GM23338 (cell line): ENCODE measurements at regions not wholly inside any gene's neighbourhood (a gene's known extent, or its start where the extent isn't known, plus 50 kb on each side); places are given as distances from the start of the nearest gene placed in this dataset.

Source experiments
- ETS1 ChIP-seq: IDR thresholded peaks from 2 replicates; pipeline ENCODE4 v1.6.1; 2016; ENCODE audit warnings: antibody characterized with exemption
- EZH2 ChIP-seq: fragments of 200-600 bp; sonication (generic); IDR thresholded peaks from one replicate; pipeline ENCODE4 v1.8.0; 2017; ENCODE audit warnings: antibody characterized with exemption, mild to moderate bottlenecking, low read depth; ENCODE audit not compliant: unreplicated experiment
- EZH2phosphoT487 ChIP-seq: fragments of 200-600 bp; sonication (generic); IDR thresholded peaks from one replicate; pipeline ENCODE4 v1.8.1; 2018; ENCODE audit warnings: antibody characterized with exemption; ENCODE audit not compliant: unreplicated experiment
- NANOG ChIP-seq: IDR thresholded peaks from 2 replicates; pipeline ENCODE4 v1.6.1; 2016; ENCODE audit warnings: antibody characterized with exemption, borderline replicate concordance
- ZNF114 ChIP-seq: fragments of 250-450 bp; sonication (Bioruptor Pico); IDR thresholded peaks from 2 replicates; pipeline ENCODE4 v1.5.0; 2020; ENCODE audit warnings: mild to moderate bottlenecking, moderate library complexity
- TF ChIP-seq, protein P1 (sequence below): fragments of 250-450 bp; sonication (Bioruptor Pico); IDR thresholded peaks from 2 replicates; pipeline ENCODE4 v1.5.0; 2020; ENCODE audit warnings: mild to moderate bottlenecking, moderate library complexity
- TF ChIP-seq, protein P2 (sequence below), 2 experiments: fragments of 200-600 bp in 1 of 2; sonication (generic) in 1 of 2; conservative IDR thresholded peaks; 2 replicates each; pipeline versions ENCODE4 v1.5.1 to v1.6.1; 2016 to 2017; ENCODE audit warnings: antibody characterized with exemption in 2 of 2, low read depth in 2 of 2, mild to moderate bottlenecking in 2 of 2, moderate library complexity in 1 of 2

GRCh38 chrX:74119016-74119910, 184.7 kb upstream of the ZCCHC13 start (continued):
- TF ChIP-seq, protein P1, sequence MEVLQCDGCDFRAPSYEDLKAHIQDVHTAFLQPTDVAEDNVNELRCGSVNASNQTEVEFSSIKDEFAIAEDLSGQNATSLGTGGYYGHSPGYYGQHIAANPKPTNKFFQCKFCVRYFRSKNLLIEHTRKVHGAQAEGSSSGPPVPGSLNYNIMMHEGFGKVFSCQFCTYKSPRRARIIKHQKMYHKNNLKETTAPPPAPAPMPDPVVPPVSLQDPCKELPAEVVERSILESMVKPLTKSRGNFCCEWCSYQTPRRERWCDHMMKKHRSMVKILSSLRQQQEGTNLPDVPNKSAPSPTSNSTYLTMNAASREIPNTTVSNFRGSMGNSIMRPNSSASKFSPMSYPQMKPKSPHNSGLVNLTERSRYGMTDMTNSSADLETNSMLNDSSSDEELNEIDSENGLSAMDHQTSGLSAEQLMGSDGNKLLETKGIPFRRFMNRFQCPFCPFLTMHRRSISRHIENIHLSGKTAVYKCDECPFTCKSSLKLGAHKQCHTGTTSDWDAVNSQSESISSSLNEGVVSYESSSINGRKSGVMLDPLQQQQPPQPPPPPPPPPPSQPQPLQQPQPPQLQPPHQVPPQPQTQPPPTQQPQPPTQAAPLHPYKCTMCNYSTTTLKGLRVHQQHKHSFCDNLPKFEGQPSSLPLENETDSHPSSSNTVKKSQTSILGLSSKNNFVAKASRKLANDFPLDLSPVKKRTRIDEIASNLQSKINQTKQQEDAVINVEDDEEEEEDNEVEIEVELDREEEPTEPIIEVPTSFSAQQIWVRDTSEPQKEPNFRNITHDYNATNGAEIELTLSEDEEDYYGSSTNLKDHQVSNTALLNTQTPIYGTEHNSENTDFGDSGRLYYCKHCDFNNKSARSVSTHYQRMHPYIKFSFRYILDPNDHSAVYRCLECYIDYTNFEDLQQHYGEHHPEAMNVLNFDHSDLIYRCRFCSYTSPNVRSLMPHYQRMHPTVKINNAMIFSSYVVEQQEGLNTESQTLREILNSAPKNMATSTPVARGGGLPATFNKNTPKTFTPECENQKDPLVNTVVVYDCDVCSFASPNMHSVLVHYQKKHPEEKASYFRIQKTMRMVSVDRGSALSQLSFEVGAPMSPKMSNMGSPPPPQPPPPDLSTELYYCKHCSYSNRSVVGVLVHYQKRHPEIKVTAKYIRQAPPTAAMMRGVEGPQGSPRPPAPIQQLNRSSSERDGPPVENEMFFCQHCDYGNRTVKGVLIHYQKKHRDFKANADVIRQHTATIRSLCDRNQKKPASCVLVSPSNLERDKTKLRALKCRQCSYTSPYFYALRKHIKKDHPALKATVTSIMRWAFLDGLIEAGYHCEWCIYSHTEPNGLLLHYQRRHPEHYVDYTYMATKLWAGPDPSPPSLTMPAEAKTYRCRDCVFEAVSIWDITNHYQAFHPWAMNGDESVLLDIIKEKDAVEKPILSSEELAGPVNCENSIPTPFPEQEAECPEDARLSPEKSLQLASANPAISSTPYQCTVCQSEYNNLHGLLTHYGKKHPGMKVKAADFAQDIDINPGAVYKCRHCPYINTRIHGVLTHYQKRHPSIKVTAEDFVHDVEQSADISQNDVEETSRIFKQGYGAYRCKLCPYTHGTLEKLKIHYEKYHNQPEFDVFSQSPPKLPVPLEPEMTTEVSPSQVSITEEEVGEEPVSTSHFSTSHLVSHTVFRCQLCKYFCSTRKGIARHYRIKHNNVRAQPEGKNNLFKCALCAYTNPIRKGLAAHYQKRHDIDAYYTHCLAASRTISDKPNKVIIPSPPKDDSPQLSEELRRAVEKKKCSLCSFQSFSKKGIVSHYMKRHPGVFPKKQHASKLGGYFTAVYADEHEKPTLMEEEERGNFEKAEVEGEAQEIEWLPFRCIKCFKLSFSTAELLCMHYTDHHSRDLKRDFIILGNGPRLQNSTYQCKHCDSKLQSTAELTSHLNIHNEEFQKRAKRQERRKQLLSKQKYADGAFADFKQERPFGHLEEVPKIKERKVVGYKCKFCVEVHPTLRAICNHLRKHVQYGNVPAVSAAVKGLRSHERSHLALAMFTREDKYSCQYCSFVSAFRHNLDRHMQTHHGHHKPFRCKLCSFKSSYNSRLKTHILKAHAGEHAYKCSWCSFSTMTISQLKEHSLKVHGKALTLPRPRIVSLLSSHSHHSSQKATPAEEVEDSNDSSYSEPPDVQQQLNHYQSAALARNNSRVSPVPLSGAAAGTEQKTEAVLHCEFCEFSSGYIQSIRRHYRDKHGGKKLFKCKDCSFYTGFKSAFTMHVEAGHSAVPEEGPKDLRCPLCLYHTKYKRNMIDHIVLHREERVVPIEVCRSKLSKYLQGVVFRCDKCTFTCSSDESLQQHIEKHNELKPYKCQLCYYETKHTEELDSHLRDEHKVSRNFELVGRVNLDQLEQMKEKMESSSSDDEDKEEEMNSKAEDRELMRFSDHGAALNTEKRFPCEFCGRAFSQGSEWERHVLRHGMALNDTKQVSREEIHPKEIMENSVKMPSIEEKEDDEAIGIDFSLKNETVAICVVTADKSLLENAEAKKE (CRISPR knock-in tag), result no peak
- TF ChIP-seq ZNF114 (no peak), EZH2 (no peak), NANOG (no peak), ETS1 (no peak), EZH2phosphoT487 (no peak)
- TF ChIP-seq, protein P2, sequence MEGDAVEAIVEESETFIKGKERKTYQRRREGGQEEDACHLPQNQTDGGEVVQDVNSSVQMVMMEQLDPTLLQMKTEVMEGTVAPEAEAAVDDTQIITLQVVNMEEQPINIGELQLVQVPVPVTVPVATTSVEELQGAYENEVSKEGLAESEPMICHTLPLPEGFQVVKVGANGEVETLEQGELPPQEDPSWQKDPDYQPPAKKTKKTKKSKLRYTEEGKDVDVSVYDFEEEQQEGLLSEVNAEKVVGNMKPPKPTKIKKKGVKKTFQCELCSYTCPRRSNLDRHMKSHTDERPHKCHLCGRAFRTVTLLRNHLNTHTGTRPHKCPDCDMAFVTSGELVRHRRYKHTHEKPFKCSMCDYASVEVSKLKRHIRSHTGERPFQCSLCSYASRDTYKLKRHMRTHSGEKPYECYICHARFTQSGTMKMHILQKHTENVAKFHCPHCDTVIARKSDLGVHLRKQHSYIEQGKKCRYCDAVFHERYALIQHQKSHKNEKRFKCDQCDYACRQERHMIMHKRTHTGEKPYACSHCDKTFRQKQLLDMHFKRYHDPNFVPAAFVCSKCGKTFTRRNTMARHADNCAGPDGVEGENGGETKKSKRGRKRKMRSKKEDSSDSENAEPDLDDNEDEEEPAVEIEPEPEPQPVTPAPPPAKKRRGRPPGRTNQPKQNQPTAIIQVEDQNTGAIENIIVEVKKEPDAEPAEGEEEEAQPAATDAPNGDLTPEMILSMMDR (conservative IDR thresholded peaks at IDR 0.05; ENCODE audit: low read depth in 2 of 2), result no peak
